ENCODE measurements at regions not wholly inside any gene's neighbourhood (a gene's known extent, or its start where the extent isn't known, plus 50 kb on each side); places are given as distances from the start of the nearest gene placed in this dataset.

GRCh38 chr15:53462651-53463050, 296.8 kb downstream of the WDR72 start:
- TF ChIP-seq CTCF (IDR thresholded peaks at IDR 0.05): no peak
- no peak for TF ChIP-seq EZH2 (IDR thresholded peaks at IDR 0.05)
